WTC11 (cell line): ENCODE measurements at regions not wholly inside any gene's neighbourhood (a gene's known extent, or its start where the extent isn't known, plus 50 kb on each side); places are given as distances from the start of the nearest gene placed in this dataset.

Source experiments
- ATF3 ChIP-seq: sonication (generic); formaldehyde crosslinking; conservative IDR thresholded peaks from 2 replicates; pipeline ENCODE4 v1.8.1; 2022; ENCODE audit warnings: mild to moderate bottlenecking, missing genetic modification reagents
- CBFB ChIP-seq: sonication (generic); formaldehyde crosslinking; IDR thresholded peaks from 2 replicates; pipeline ENCODE4 v1.8.1; 2022; ENCODE audit warnings: mild to moderate bottlenecking, low read depth, missing genetic modification reagents
- CTCF ChIP-seq: fragments of 200-600 bp; IDR thresholded peaks from 2 replicates; pipeline ENCODE4 v1.8.0; 2022; ENCODE audit warnings: antibody characterized with exemption
- ESRRA ChIP-seq: sonication (generic); formaldehyde crosslinking; IDR thresholded peaks from 2 replicates; pipeline ENCODE4 v1.8.1; 2022; ENCODE audit warnings: mild to moderate bottlenecking, missing genetic modification reagents, borderline replicate concordance
- ETV6 ChIP-seq: sonication (generic); formaldehyde crosslinking; IDR thresholded peaks from 2 replicates; pipeline ENCODE4 v1.8.1; 2022; ENCODE audit warnings: mild to moderate bottlenecking, missing genetic modification reagents
- USF1 ChIP-seq: sonication (generic); formaldehyde crosslinking; IDR thresholded peaks from 2 replicates; pipeline ENCODE4 v1.8.0; 2022; ENCODE audit warnings: mild to moderate bottlenecking, missing genetic modification reagents
- ZNF219 ChIP-seq: sonication (generic); formaldehyde crosslinking; IDR thresholded peaks from 2 replicates; pipeline ENCODE4 v1.8.0; 2023; ENCODE audit warnings: missing genetic modification reagents, mild to moderate bottlenecking, borderline replicate concordance
- ZNF317 ChIP-seq: sonication (generic); formaldehyde crosslinking; IDR thresholded peaks from 2 replicates; pipeline ENCODE4 v1.8.1; 2023; ENCODE audit warnings: low read depth, mild to moderate bottlenecking, moderate library complexity, missing genetic modification reagents, borderline replicate concordance
- ZNF532 ChIP-seq: fragments of 250-450 bp; sonication (Bioruptor Pico); IDR thresholded peaks from 2 replicates; pipeline ENCODE4 v1.9.0; 2021; ENCODE audit warnings: mild to moderate bottlenecking, borderline replicate concordance

- no peak for TF ChIP-seq CBFB (CRISPR knock-in tag)
- TF ChIP-seq ATF3 = no peak
- TF ChIP-seq CTCF = no peak
- no peak for TF ChIP-seq ETV6 (CRISPR knock-in tag)
- TF ChIP-seq USF1 (CRISPR knock-in tag) = no peak
- TF ChIP-seq ESRRA (CRISPR knock-in tag) = no peak
- no peak for TF ChIP-seq ZNF532
- no peak for TF ChIP-seq ZNF219 (CRISPR knock-in tag)
- TF ChIP-seq ZNF317 (CRISPR knock-in tag) = no peak
Observed at GRCh38 chr18:30705943-30706342, 336.6 kb downstream of the DSC3 start.
